HCT116 (cell line): ENCODE measurements at regions not wholly inside any gene's neighbourhood (a gene's known extent, or its start where the extent isn't known, plus 50 kb on each side); places are given as distances from the start of the nearest gene placed in this dataset.

ENCODE experiments used
- ATAC-seq: fragments of 200-7000 bp; cut with Tn5 transposase; 2 replicates; pipeline ENCODE4 v1.9.1; 2020; ENCODE audit warnings: mild to moderate bottlenecking, moderate library complexity
- BruUV-seq: library from RNA; stranded (reverse); fragments of 400-500 nt; replicated peaks from 2 replicates; lab custom pipeline; 2021; lab: Mats Ljungman, UMichigan
- CTCF ChIA-PET: fragments of 300-600 bp; sonication (Branson Sonifier 250); formaldehyde crosslinking; loops from one replicate; lab custom pipeline; 2021; ENCODE audit warnings: antibody characterized with exemption; lab: Charles Lee
- POLR2A ChIA-PET: fragments of 300-600, 350-600 bp; sonication (Branson Sonifier 250); formaldehyde crosslinking; loops from one replicate; lab custom pipeline; 2021; ENCODE audit warnings: antibody characterized with exemption; lab: Charles Lee
- RAD21 ChIA-PET, 2 experiments: fragments of 300-600 bp; sonication (Branson Sonifier 250); formaldehyde crosslinking; loops; one replicate each; lab custom pipeline; 2023; ENCODE audit warnings: low total read pairs in 2 of 2; ENCODE audit not compliant: uncharacterized antibody in 2 of 2, unreplicated experiment in 2 of 2, low non-redundant PET in 1 of 2; lab: Charles Lee
- DNase-seq: peaks from one replicate; pipeline ENCODE4 v3.0.0-alpha.2; 2010; ENCODE audit warnings: low read depth, low spot score
- H2AFZ ChIP-seq: fragments of 200-600 bp; shearing (Covaris generic), sonication (generic); 2 replicates; pipeline ENCODE4 v1.6.1; 2017; ENCODE audit warnings: low read depth, mixed run types, mixed read lengths, antibody characterized with exemption, low read length; ENCODE audit not compliant: poor library complexity, severe bottlenecking
- H3K27ac ChIP-seq: 2 replicates; pipeline ENCODE4 v1.5.1; 2012; ENCODE audit warnings: low read depth, low read length
- H3K27me3 ChIP-seq: fragments of 200-600 bp; sonication (generic); 2 replicates; pipeline ENCODE4 v1.6.1; 2016; ENCODE audit warnings: mixed run types, low read length, mixed read lengths; ENCODE audit not compliant: insufficient read depth
- H3K36me3 ChIP-seq, 2 experiments: fragments of 200-500 bp in 1 of 2; fragments of 200-600 bp in 1 of 2; sonication (Bioruptor generic) in 1 of 2; sonication (generic) in 1 of 2; 2 replicates each; pipeline versions ENCODE4 v1.5.1 to v1.6.1; 2014 to 2016; ENCODE audit warnings: low read length in 2 of 2, inconsistent platforms in 1 of 2, mixed read lengths in 1 of 2, mixed run types in 1 of 2; ENCODE audit not compliant: insufficient read depth in 2 of 2, control insufficient read depth in 1 of 2
- H3K4me1 ChIP-seq, 2 experiments: fragments of 200-600 bp in 1 of 2; sonication (generic) in 1 of 2; 2 replicates each; pipeline versions ENCODE4 v1.5.1 to v1.6.1; 2012 to 2017; ENCODE audit warnings: low read length in 2 of 2, inconsistent platforms in 1 of 2, mild to moderate bottlenecking in 1 of 2, mixed read lengths in 1 of 2, mixed run types in 1 of 2, moderate library complexity in 1 of 2; ENCODE audit not compliant: insufficient read depth in 2 of 2, control insufficient read depth in 1 of 2
- H3K4me2 ChIP-seq: fragments of 200-600 bp; sonication (generic); 2 replicates; pipeline ENCODE4 v1.6.1; 2017; ENCODE audit warnings: mixed run types, low read length, mixed read lengths
- H3K4me3 ChIP-seq, 2 experiments: fragments of 200-600 bp in 1 of 2; sonication (generic) in 1 of 2; replicated peaks in 1 of 2; 2 replicates each; pipeline ENCODE4 v1.5.1; 2011 to 2016; ENCODE audit warnings: low read length in 2 of 2, control low read depth in 1 of 2, low read depth in 1 of 2, mild to moderate bottlenecking in 1 of 2, mixed read lengths in 1 of 2, mixed run types in 1 of 2
- H3K79me2 ChIP-seq: fragments of 200-600 bp; sonication (generic); 2 replicates; pipeline ENCODE4 v1.6.1; 2017; ENCODE audit warnings: mild to moderate bottlenecking, mixed run types, low read length, moderate library complexity, mixed read lengths; ENCODE audit not compliant: insufficient read depth
- H3K9ac ChIP-seq: fragments of 200-600 bp; sonication (generic); 2 replicates; pipeline ENCODE4 v1.6.1; 2016; ENCODE audit warnings: low read length, mixed read lengths
- H3K9me2 ChIP-seq: fragments of 200-600 bp; sonication (generic), shearing (Covaris generic); 2 replicates; pipeline ENCODE4 v1.6.1; 2017; ENCODE audit warnings: mixed run types, mild to moderate bottlenecking, moderate library complexity; ENCODE audit not compliant: insufficient read depth
- H3K9me3 ChIP-seq, 2 experiments: fragments of 200-500 bp in 1 of 2; fragments of 200-600 bp in 1 of 2; sonication (Bioruptor generic) in 1 of 2; sonication (generic) in 1 of 2; 2 replicates each; pipeline ENCODE4 v1.6.1; 2014 to 2017; ENCODE audit warnings: low read length in 2 of 2, mixed read lengths in 2 of 2, inconsistent platforms in 1 of 2, low read depth in 1 of 2, mild to moderate bottlenecking in 1 of 2, mixed run types in 1 of 2, moderate library complexity in 1 of 2; ENCODE audit not compliant: control insufficient read depth in 1 of 2, insufficient read depth in 1 of 2
- H4K20me1 ChIP-seq: fragments of 200-600 bp; sonication (generic), shearing (Covaris generic); 2 replicates; pipeline ENCODE4 v1.6.1; 2017; ENCODE audit warnings: mixed run types, mild to moderate bottlenecking, moderate library complexity; ENCODE audit not compliant: insufficient read depth
- ATF3 ChIP-seq: IDR thresholded peaks from 2 replicates; pipeline ENCODE4 v1.6.1; 2012
- CBX3 ChIP-seq: IDR thresholded peaks from 2 replicates; pipeline ENCODE4 v1.6.1; 2012; ENCODE audit warnings: low read depth
- CTCF ChIP-seq, 3 experiments: fragments of 200-600 bp in 1 of 3; sonication (generic) in 1 of 3; IDR thresholded peaks in 2 of 3; conservative IDR thresholded peaks in 1 of 3; 2 replicates each; pipeline ENCODE4 v1.5.1; 2012 to 2017; ENCODE audit warnings: low read depth in 2 of 3, low read length in 2 of 3, antibody characterized with exemption in 1 of 3, borderline replicate concordance in 1 of 3, control low read depth in 1 of 3, mild to moderate bottlenecking in 1 of 3, mixed read lengths in 1 of 3, mixed run types in 1 of 3, moderate library complexity in 1 of 3; ENCODE audit not compliant: insufficient read depth in 1 of 3
- EZH2 ChIP-seq: fragments of 200-600 bp; sonication (generic); IDR thresholded peaks from 2 replicates; pipeline ENCODE4 v1.6.1; 2017; ENCODE audit warnings: antibody characterized with exemption, mixed run types
- EZH2phosphoT487 ChIP-seq: fragments of 200-600 bp; IDR thresholded peaks from 2 replicates; pipeline ENCODE4 v1.6.1; 2018; ENCODE audit warnings: antibody characterized with exemption, borderline replicate concordance
- FOSL1 ChIP-seq: IDR thresholded peaks from 2 replicates; pipeline ENCODE4 v1.6.1; 2012; ENCODE audit warnings: low read depth
- JUND ChIP-seq: IDR thresholded peaks from 2 replicates; pipeline ENCODE4 v1.6.1; 2012
- MAX ChIP-seq: IDR thresholded peaks from 2 replicates; pipeline ENCODE4 v1.6.1; 2012
- POLR2A ChIP-seq: IDR thresholded peaks from 2 replicates; pipeline ENCODE4 v1.7.0; 2011; ENCODE audit warnings: borderline replicate concordance; ENCODE audit not compliant: insufficient read depth, insufficient read length; ENCODE audit errors: extremely low read depth
- RAD21 ChIP-seq: IDR thresholded peaks from 2 replicates; pipeline ENCODE4 v1.6.1; 2012; ENCODE audit warnings: low read depth, mild to moderate bottlenecking
- REST ChIP-seq: IDR thresholded peaks from 2 replicates; pipeline ENCODE4 v1.6.1; 2012; ENCODE audit warnings: low read depth
- SIN3A ChIP-seq: IDR thresholded peaks from 2 replicates; pipeline ENCODE4 v1.6.1; 2012; ENCODE audit warnings: low read depth
- SP1 ChIP-seq: IDR thresholded peaks from 2 replicates; pipeline ENCODE4 v1.6.1; 2012; ENCODE audit warnings: low read depth
- YY1 ChIP-seq: IDR thresholded peaks from 2 replicates; pipeline ENCODE4 v1.6.1; 2011; ENCODE audit warnings: low read length, low read depth, moderate library complexity, mild to moderate bottlenecking; ENCODE audit not compliant: insufficient replicate concordance; ENCODE audit errors: extremely low read depth
- ZFX ChIP-seq: fragments of 450-650 bp; IDR thresholded peaks from 2 replicates; pipeline ENCODE4 v1.6.1; 2017
- ZNF274 ChIP-seq: fragments of 200-500 bp; sonication (Bioruptor generic); IDR thresholded peaks from 2 replicates; pipeline ENCODE4 v1.6.1; 2014; ENCODE audit warnings: mild to moderate bottlenecking, low read depth, low read length, inconsistent platforms
- intact Hi-C: fragments of 100-400 bp; cut with micrococcal nuclease; formaldehyde crosslinking; loops from 2 replicates; pipeline ENCODE4 v1.10.0; 2022

- DNase-seq, result no peak
- no peak overlapping the region for H3K27ac ChIP-seq
- no peak overlapping the region for H2AFZ ChIP-seq
- no peak overlapping the region for H3K4me2 ChIP-seq
- no peak overlapping the region for H3K9ac ChIP-seq
- POLR2A ChIA-PET, result no interaction called here
- CTCF ChIA-PET, result no interaction called here
- no peaks in the 10 kb centered on the region for H3K79me2 ChIP-seq
- H4K20me1 ChIP-seq, result no peaks in the 10 kb centered on the region
- BruUV-seq, result no TSS peak
- H3K36me3 ChIP-seq, result no peaks in the 10 kb centered on the region
- intact Hi-C loops, result no loop called here
- no peak for TF ChIP-seq EZH2phosphoT487
- TF ChIP-seq FOSL1, result no peak
- TF ChIP-seq CTCF (IDR thresholded peaks at IDR 0.05 in 2 of 3, conservative IDR thresholded peaks at IDR 0.05 in 1 of 3; ENCODE audit: borderline replicate concordance in 1 of 3, insufficient read depth in 1 of 3, low read depth in 2 of 3, low read length in 2 of 3), result no peak
- TF ChIP-seq EZH2, result no peak
- no peak for TF ChIP-seq MAX
- TF ChIP-seq ATF3, result no peak
- TF ChIP-seq RAD21, result no peak
- no peak for TF ChIP-seq POLR2A
- TF ChIP-seq SIN3A, result no peak
- TF ChIP-seq ZFX, result no peak
- no peak for TF ChIP-seq YY1
- no peak for TF ChIP-seq REST
- no peak for TF ChIP-seq SP1
- TF ChIP-seq CBX3, result no peak
- no peak for TF ChIP-seq JUND
- TF ChIP-seq ZNF274, result no peak
- RAD21 ChIA-PET, result no interaction called here
- H3K27me3 ChIP-seq, result no peaks in the 10 kb centered on the region
- no peaks in the 10 kb centered on the region for H3K9me3 ChIP-seq
- no peaks in the 10 kb centered on the region for H3K9me2 ChIP-seq
- H3K4me3 ChIP-seq, result no peak overlapping the region
- no peak for ATAC-seq
- no peaks in the 10 kb centered on the region for H3K4me1 ChIP-seq
Observed at GRCh38 chr6:117174835-117175360, 90.5 kb upstream of the VGLL2 start.
